IMR-90 (cell line): ENCODE measurements at regions not wholly inside any gene's neighbourhood (a gene's known extent, or its start where the extent isn't known, plus 50 kb on each side); places are given as distances from the start of the nearest gene placed in this dataset.

Experiments used
- ATAC-seq: fragments of 200-7000 bp; cut with Tn5 transposase; 2 replicates; pipeline ENCODE4 v1.9.1; 2020; ENCODE audit warnings: low read depth, mild to moderate bottlenecking, moderate library complexity
- BruUV-seq: library from RNA; stranded (reverse); fragments of 400-500 nt; replicated peaks from 2 replicates; lab custom pipeline; 2021; lab: Mats Ljungman, UMichigan
- CTCF ChIA-PET: fragments of 300-600 bp; formaldehyde crosslinking; extraction: SDS; loops from one replicate; lab custom pipeline; 2021; ENCODE audit warnings: antibody characterized with exemption; lab: Yijun Ruan, JAX
- POLR2A ChIA-PET: fragments of 300-600 bp; sonication (Branson Sonifier 250); formaldehyde crosslinking; loops from one replicate; lab custom pipeline; 2022; ENCODE audit warnings: antibody characterized with exemption; ENCODE audit not compliant: unreplicated experiment; lab: Charles Lee
- DNase-seq: peaks from one replicate; pipeline ENCODE4 v3.0.0; 2013
- H2AFZ ChIP-seq: replicated peaks from 2 replicates; pipeline ENCODE3; 2013; ENCODE audit warnings: low read length, mild to moderate bottlenecking; ENCODE audit not compliant: poor library complexity
- H2AK5ac ChIP-seq: 2 replicates; pipeline ENCODE4 v1.6.1; 2013; ENCODE audit warnings: low read depth, low read length, inconsistent platforms
- H2AK9ac ChIP-seq: replicated peaks from 2 replicates; pipeline ENCODE3; 2013; ENCODE audit warnings: mild to moderate bottlenecking, low read depth, low read length, moderate library complexity; ENCODE audit not compliant: poor library complexity
- H2BK120ac ChIP-seq: 2 replicates; pipeline ENCODE4 v1.6.1; 2013; ENCODE audit warnings: low read depth, low read length, inconsistent platforms
- H2BK15ac ChIP-seq: 3 replicates; pipeline ENCODE4 v1.6.1; 2013; ENCODE audit warnings: low read depth, low read length, inconsistent platforms
- H2BK20ac ChIP-seq: 2 replicates; pipeline ENCODE4 v1.6.1; 2013; ENCODE audit warnings: low read depth, mild to moderate bottlenecking, inconsistent platforms, low read length, moderate library complexity
- H2BK5ac ChIP-seq: 2 replicates; pipeline ENCODE4 v1.6.1; 2013; ENCODE audit warnings: mild to moderate bottlenecking, low read depth, low read length, inconsistent platforms; ENCODE audit not compliant: poor library complexity, severe bottlenecking
- H3K14ac ChIP-seq: replicated peaks from 2 replicates; pipeline ENCODE4 v1.6.1; 2013; ENCODE audit warnings: low read depth, low read length, inconsistent platforms
- H3K18ac ChIP-seq: 2 replicates; pipeline ENCODE4 v1.6.1; 2013; ENCODE audit warnings: low read depth, low read length, control low read depth
- H3K23ac ChIP-seq: 2 replicates; pipeline ENCODE4 v1.6.1; 2013; ENCODE audit warnings: low read depth, low read length, inconsistent platforms
- H3K27ac ChIP-seq: 2 replicates; pipeline ENCODE4 v1.5.1; 2013; ENCODE audit warnings: mild to moderate bottlenecking, control low read depth, low read length; ENCODE audit not compliant: insufficient read depth
- H3K27me3 ChIP-seq: 2 replicates; pipeline ENCODE4 v1.6.1; 2013; ENCODE audit warnings: low read length; ENCODE audit not compliant: control insufficient read depth, insufficient read depth
- H3K36me3 ChIP-seq: 2 replicates; pipeline ENCODE4 v1.6.1; 2013; ENCODE audit warnings: low read length, mixed read lengths; ENCODE audit not compliant: control insufficient read depth, insufficient read depth
- H3K4ac ChIP-seq: 2 replicates; pipeline ENCODE4 v1.6.1; 2013; ENCODE audit warnings: low read depth, low read length, inconsistent platforms
- H3K4me1 ChIP-seq: 2 replicates; pipeline ENCODE4 v1.6.1; 2013; ENCODE audit warnings: low read length, mixed read lengths; ENCODE audit not compliant: control insufficient read depth, insufficient read depth
- H3K4me2 ChIP-seq: 2 replicates; pipeline ENCODE4 v1.6.1; 2013; ENCODE audit warnings: low read depth, mild to moderate bottlenecking, control low read depth, low read length, moderate library complexity
- H3K4me3 ChIP-seq: 2 replicates; pipeline ENCODE4 v1.5.1; 2013; ENCODE audit warnings: low read depth, mild to moderate bottlenecking, control low read depth, low read length, moderate library complexity; ENCODE audit not compliant: insufficient read depth
- H3K56ac ChIP-seq: 2 replicates; pipeline ENCODE4 v1.6.1; 2013; ENCODE audit warnings: low read length, inconsistent platforms; ENCODE audit not compliant: insufficient read depth; ENCODE audit errors: extremely low read depth
- H3K79me1 ChIP-seq, 2 experiments: 2 replicates each; pipeline ENCODE4 v1.6.1; 2013; ENCODE audit warnings: low read length in 2 of 2, inconsistent platforms in 1 of 2, low read depth in 1 of 2
- H3K9ac ChIP-seq: 2 replicates; pipeline ENCODE4 v1.6.1; 2013; ENCODE audit warnings: low read depth, low read length, control low read depth
- H3K9me1 ChIP-seq: 2 replicates; pipeline ENCODE4 v1.6.1; 2013; ENCODE audit warnings: low read length, inconsistent platforms; ENCODE audit not compliant: insufficient read depth
- H3K9me3 ChIP-seq: 2 replicates; pipeline ENCODE4 v1.6.1; 2013; ENCODE audit warnings: low read length; ENCODE audit not compliant: control insufficient read depth, insufficient read depth
- H4K20me1 ChIP-seq: 2 replicates; pipeline ENCODE4 v1.6.1; 2013; ENCODE audit warnings: low read length, inconsistent platforms; ENCODE audit not compliant: insufficient read depth
- H4K5ac ChIP-seq: 2 replicates; pipeline ENCODE4 v1.6.1; 2013; ENCODE audit warnings: mild to moderate bottlenecking, low read depth, low read length, control low read depth
- H4K8ac ChIP-seq, 2 experiments: 2 replicates each; pipeline ENCODE4 v1.6.1; 2013; ENCODE audit warnings: low read depth in 2 of 2, low read length in 2 of 2, control low read depth in 1 of 2, inconsistent platforms in 1 of 2
- H4K91ac ChIP-seq: 2 replicates; pipeline ENCODE4 v1.6.1; 2013; ENCODE audit warnings: low read depth, low read length, inconsistent platforms; ENCODE audit not compliant: insufficient read depth
- CHD1 ChIP-seq: IDR thresholded peaks from 2 replicates; pipeline ENCODE4 v1.6.1; 2012; ENCODE audit warnings: low read depth, low read length, improper control_type of control experiment
- FOS ChIP-seq: fragments of 150-350 bp; IDR thresholded peaks from 2 replicates; pipeline ENCODE4 v1.6.1; 2016; ENCODE audit warnings: low read depth, low read length
- MAZ ChIP-seq: IDR thresholded peaks from 2 replicates; pipeline ENCODE4 v1.6.1; 2012; ENCODE audit warnings: low read depth, mild to moderate bottlenecking, low read length, improper control_type of control experiment, moderate library complexity, borderline replicate concordance
- NFE2L2 ChIP-seq: fragments of 150-350 bp; IDR thresholded peaks from 2 replicates; pipeline ENCODE4 v1.6.1; 2016; ENCODE audit warnings: low read depth, mild to moderate bottlenecking, low read length
- RFX5 ChIP-seq: IDR thresholded peaks from 2 replicates; pipeline ENCODE4 v1.8.0; 2012; ENCODE audit warnings: low read depth, mild to moderate bottlenecking, low read length, moderate library complexity
- SMC3 ChIP-seq: fragments of 150-350 bp; IDR thresholded peaks from 2 replicates; pipeline ENCODE4 v1.6.1; 2016; ENCODE audit warnings: low read depth, mild to moderate bottlenecking, antibody characterized with exemption, low read length, moderate library complexity
- WGBS, 2 experiments: methylation state at CpG; one replicate each; pipeline versions ENCODE4 v1.1.5 to v1.1.7; 2013; ENCODE audit warnings: missing lambda C conversion rate in 2 of 2; ENCODE audit not compliant: insufficient read length in 1 of 2; ENCODE audit errors: extremely low coverage in 2 of 2; 5-methylcytosine and 5-hydroxymethylcytosine counted together
- dilution Hi-C: fragments of 300-500 bp; cut with HindIII; formaldehyde crosslinking; loops from one replicate; pipeline ENCODE4 v1.14.3; 2018; ENCODE audit warnings: low sequenced_read_pairs; ENCODE audit not compliant: unreplicated experiment
- in situ Hi-C: fragments of 300-500 bp; cut with MboI; formaldehyde crosslinking; loops from 3 replicates; pipeline ENCODE4 v1.14.3; 2019; ENCODE audit warnings: low sequenced_read_pairs, inconsistent platforms, mixed read lengths
- intact Hi-C: fragments of 100-400 bp; cut with micrococcal nuclease; formaldehyde crosslinking; loops from 2 replicates; pipeline ENCODE4 v1.10.0; 2022
- TF ChIP-seq, protein P1 (sequence below): conservative IDR thresholded peaks from 2 replicates; pipeline ENCODE4 v1.5.1; 2012; ENCODE audit warnings: mild to moderate bottlenecking, low read depth, low read length, improper control_type of control experiment
- TF ChIP-seq, protein P2 (sequence below): fragments of 150-350 bp; IDR thresholded peaks from 2 replicates; pipeline ENCODE4 v1.6.1; 2016; ENCODE audit warnings: low read depth, mild to moderate bottlenecking, low read length, moderate library complexity, borderline replicate concordance

DNA sequence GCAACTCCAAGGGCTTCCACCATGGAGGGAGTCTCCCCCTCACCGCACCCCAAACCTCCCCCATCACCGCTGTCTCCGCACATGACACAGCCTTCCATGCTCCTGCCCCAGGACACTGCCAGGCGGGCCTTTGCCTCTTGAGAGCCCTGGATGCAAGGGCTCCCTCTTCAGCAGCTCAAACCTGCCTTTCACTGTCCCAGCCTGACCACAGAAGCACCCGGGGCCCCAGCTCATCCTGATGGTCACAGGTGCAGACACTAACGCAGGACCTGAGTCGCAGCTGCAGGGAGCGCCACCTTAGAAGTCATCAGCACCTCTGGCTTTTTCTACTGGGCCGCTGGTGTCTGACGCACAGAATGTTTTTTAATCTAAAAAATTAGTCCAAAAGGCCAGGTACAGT lies 54.0 kb downstream of the SYNE3 start:
- TF ChIP-seq SMC3: no peak
- TF ChIP-seq, protein P1, sequence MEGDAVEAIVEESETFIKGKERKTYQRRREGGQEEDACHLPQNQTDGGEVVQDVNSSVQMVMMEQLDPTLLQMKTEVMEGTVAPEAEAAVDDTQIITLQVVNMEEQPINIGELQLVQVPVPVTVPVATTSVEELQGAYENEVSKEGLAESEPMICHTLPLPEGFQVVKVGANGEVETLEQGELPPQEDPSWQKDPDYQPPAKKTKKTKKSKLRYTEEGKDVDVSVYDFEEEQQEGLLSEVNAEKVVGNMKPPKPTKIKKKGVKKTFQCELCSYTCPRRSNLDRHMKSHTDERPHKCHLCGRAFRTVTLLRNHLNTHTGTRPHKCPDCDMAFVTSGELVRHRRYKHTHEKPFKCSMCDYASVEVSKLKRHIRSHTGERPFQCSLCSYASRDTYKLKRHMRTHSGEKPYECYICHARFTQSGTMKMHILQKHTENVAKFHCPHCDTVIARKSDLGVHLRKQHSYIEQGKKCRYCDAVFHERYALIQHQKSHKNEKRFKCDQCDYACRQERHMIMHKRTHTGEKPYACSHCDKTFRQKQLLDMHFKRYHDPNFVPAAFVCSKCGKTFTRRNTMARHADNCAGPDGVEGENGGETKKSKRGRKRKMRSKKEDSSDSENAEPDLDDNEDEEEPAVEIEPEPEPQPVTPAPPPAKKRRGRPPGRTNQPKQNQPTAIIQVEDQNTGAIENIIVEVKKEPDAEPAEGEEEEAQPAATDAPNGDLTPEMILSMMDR: no peak
- TF ChIP-seq, protein P2, sequence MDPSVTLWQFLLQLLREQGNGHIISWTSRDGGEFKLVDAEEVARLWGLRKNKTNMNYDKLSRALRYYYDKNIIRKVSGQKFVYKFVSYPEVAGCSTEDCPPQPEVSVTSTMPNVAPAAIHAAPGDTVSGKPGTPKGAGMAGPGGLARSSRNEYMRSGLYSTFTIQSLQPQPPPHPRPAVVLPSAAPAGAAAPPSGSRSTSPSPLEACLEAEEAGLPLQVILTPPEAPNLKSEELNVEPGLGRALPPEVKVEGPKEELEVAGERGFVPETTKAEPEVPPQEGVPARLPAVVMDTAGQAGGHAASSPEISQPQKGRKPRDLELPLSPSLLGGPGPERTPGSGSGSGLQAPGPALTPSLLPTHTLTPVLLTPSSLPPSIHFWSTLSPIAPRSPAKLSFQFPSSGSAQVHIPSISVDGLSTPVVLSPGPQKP: no peak
- TF ChIP-seq MAZ: no peak
- no peak for TF ChIP-seq CHD1
- TF ChIP-seq NFE2L2: no peak
- no peak for TF ChIP-seq RFX5
- TF ChIP-seq FOS: no peak
- Histone ChIP-seq H2AK9ac (no peak overlapping the region), H3K4me2 (no peak overlapping the region), H3K4me1 (peaks cover 5% of the 10 kb centered on the region; the same call in 1 of the 2 replicates), H3K79me1 (peaks cover 0 to 11% of the 10 kb centered on the region in 2 experiments; a peak in 1 of 4 replicates), H3K9ac (no peak overlapping the region), H3K18ac (no peak overlapping the region), H2AK5ac (no peak overlapping the region), H3K27me3 (no peaks in the 10 kb centered on the region), H2BK120ac (no peak overlapping the region), H2BK15ac (no peak overlapping the region), H4K5ac (no peak overlapping the region), H3K27ac (no peak overlapping the region), H3K36me3 (peaks cover 3% of the 10 kb centered on the region; the same call in 1 of the 2 replicates), H3K4me3 (no peak overlapping the region), H4K91ac (no peak overlapping the region), H2BK20ac (no peak overlapping the region), H2AFZ (no peak overlapping the region), H3K9me3 (no peaks in the 10 kb centered on the region), H3K56ac (no peak overlapping the region), H3K23ac (no peak overlapping the region), H4K8ac (no peak overlapping the region), H3K14ac (no peak overlapping the region), H2BK5ac (no peak overlapping the region), H3K4ac (no peak overlapping the region), H4K20me1 (peaks cover 17% of the 10 kb centered on the region), H3K9me1 (peaks cover 11% of the 10 kb centered on the region)
- 95% methylated on average over 6 of the region's 10 CpGs; no CpG with 5 or more reads in 1 of the 2 experiments for WGBS, 2 experiments
- in situ Hi-C loops (no loop called here), dilution Hi-C loops (no loop called here), intact Hi-C loops (loop anchor here (5.0 kb wide), 1 partner anchor 65 kb away; no protein-coding TSS in a partner anchor)
- ChIA-PET POLR2A (no interaction called here), CTCF (interaction anchor here (1.1 kb wide), 1 partner anchor 20 kb away, joined by 4 read pairs; no protein-coding TSS in a partner anchor)
- no TSS peak for BruUV-seq
- ATAC-seq (no peak), DNase-seq (no peak)
